HG03469 (cell line): ENCODE measurements at regions not wholly inside any gene's neighbourhood (a gene's known extent, or its start where the extent isn't known, plus 50 kb on each side); places are given as distances from the start of the nearest gene placed in this dataset.
"Not testable (repeated sequence)": the region's sequence is repeated elsewhere in the genome, so short reads cannot be mapped to it uniquely, and the experiment has no call there.

Experiments used
- ATAC-seq: cut with Tn5 transposase; IDR thresholded peaks from one replicate; pipeline ENCODE4 v1.9.1; 2021; ENCODE audit warnings: mild to moderate bottlenecking, moderate library complexity, moderate number of reproducible peaks; ENCODE audit not compliant: unreplicated experiment

DNA sequence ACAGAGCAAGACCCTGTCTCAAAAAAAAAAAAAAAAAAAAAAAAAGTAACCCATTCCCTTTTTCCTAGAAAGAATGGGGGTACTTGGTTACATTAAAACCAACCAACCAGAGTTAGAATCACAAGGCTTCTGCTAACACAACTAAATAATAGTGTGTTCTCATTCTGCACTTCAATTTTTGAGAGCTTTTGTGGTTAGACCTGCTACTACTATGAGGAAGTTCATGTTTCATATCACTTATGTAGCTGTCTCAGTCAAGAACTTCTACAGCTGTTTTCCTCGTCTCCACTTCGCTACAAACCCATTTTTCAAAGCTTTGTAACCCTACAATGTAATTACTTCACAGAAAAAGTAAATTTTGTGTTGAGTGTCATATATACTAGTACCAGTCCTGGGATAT lies 58.3 kb downstream of the PDHA2 start:
- no peak for ATAC-seq

DNA sequence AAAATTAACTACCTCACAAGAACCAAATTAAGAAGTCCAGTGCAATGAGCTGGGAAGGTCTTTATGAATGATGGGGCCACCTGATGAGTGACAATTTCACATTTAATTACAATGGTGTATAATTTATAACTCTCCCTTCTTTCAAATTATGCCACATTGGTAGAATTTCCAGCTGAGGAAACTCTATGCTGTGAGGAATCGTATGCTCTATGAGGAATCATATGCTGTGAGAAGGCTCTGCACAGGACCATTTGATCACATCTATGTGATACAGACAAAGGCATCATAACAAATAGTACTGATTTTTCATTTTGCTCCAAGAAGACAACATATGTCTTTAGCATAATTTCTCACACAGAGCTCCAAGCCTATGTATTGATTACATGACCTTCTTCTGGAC lies 69.3 kb downstream of the PDHA2 start:
- no peak for ATAC-seq

DNA sequence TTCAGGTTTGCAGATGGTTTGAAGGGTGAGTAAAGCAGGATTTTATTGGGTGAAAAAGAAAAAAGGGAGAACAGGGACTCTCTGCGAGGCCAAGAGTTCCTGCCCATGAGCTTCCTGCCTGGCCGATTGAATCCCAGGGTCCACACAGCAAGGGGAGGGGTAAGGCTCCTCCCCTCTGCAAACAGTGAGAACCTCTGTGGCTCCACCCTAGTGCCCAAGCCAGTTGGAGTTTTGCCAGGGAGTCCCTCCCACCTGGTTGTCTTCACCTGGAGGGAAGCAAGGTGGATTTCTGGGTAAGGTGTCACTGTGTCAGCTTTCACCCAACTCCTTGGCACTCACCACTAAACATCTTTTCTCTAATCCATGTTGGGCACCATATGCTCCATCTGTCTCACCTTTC lies 70.9 kb downstream of the PDHA2 start:
- no peak for ATAC-seq

DNA sequence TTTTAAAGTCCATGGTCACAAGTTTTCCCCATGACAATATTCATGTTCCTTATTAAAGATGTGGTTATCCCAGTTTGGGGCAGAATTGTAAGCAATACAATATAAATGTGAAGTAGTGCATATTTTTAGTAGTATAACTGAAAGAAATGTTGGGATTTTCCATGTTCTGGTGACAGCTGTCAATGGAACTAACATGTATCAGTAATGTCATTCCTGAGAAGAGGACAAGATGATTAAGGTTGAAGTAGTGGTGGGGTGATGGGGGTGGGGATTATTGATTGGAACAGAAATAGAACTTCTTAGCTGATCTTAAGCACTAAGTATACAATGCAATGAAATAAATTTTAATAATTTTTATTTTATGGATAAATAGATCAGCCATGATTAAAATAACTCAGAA lies 81.6 kb downstream of the PDHA2 start:
- no peak for ATAC-seq

DNA sequence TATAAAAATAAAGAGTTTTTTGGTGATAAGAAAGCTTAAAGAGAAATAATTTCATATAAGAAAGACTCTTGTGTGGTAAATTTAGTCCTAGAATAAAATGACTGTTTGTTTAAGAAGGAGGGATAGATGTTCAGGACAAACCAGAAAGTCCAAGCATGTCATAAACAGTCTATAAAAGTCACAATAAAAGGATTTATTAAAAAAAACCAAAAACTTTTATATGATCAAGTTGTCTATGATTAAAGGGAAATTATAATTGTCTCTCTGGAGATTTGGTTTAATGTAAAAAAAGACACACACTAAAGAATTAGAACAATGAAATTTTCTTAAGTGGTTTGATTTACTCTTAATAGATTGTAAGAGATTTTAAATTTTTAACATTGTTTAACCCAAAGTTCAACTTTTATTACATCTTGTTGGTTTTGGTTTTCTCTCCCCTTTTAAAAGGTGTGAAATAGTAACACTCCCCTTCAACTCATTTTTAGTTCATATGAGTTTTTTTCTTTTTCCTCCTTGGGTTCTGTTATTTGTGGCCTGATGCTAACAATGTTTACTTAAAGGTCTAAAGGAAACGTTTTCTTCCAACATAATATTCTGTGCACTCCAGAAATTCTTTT lies 89.7 kb downstream of the PDHA2 start:
- ATAC-seq: no peak

DNA sequence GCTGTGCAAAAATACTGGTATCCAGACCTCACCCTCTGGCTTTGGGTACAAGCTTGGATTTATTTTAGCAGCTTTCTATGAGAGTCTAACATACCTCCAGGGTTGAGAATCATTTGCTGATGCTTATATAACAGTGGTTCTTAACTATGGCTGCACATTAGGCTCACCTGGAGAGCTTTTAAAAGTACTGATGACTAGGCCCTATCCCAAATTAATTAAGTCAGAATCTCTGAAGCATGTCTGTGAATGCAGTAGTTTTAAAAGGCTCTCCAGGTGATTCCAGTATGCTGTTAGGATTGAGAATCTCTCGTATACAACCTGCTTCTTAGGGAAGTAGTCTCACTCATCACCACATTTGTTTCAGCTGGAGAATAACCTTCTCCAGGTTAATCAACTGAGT lies 99.2 kb downstream of the PDHA2 start:
- no peak for ATAC-seq

DNA sequence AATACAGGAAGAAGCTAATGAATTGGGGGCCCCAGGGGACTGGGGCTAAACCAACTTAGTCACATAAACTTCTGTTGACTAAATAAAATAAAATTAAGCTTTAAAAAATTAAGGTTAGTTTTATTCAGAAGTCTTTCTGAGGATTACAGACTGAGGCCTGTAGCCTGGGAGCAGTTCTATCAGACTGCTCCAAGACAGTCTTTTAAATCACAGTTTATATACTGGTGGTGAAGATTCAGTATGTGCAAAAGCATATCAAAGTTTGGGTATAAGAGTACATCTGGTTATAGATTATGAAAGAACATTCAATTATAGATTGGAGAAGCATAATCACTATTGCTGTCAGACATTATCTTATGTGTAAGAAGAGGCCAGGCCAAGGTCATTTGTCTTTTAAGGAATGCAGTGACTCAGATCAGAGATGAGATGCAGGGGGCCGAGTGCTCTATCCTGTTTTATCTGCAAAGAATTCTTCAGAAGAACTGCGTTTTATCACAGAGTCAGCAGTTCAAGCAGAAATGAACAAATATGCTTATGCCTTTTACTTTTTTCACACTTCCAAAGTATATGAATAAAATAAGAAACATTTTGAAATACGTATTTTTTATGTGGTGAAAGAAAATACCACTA lies 109.4 kb downstream of the PDHA2 start:
- no peak for ATAC-seq

DNA sequence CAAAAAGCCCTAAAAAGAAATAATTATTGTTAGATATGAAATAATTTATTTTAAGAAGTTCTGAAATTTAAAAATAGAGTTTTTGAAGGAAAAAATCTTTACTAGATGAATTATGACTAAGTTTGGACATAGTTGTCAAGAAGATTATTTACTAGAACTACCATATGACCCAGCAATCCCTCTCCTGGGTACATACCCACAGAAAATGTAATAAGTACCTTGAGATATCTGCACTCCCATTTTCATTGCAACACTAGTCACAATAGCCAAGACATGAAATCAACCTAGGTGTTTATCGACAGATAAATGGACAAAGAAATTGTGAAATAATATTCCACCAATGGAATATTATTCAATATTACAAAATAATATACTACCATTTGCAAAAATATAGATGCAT lies 109.9 kb downstream of the PDHA2 start:
- ATAC-seq: no peak

DNA sequence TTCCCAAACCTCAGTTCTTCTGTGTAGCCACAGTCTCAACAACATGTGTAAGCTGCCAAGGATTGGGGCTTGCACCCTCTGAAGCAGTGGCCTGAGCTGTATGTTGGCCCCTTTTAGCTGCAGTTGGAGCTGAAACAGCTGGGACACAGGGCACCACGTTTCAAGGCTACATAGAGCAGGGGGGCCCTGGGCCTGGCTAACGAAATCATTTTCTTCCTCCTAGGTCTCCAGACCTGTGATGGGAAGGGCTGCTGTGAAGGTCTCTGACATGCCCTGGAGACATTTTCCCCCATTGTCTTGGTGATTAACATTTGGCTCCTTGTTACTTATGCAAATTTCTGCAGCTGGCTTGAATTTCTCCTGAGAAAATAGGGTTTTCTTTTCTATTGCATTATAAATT lies 112.6 kb downstream of the PDHA2 start:
- ATAC-seq: not testable (repeated sequence)

DNA sequence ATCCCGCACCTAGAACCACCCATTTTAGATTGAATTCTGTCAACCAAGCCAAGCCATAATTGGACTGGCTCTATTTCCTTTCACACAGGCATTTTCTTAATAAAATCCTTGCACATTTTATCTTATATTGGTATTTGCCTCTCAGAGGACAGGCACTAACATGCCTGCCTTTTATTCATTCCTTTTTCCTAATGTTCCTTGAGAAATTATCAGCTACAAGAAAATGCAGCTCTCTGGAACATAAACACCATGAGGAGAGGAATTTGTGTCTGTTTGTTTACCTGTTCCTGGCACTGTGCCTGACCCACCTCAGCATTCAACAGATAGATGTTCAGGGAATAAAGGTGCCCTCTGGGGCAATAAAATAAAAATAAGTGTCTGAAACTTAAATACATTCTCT lies 116.2 kb downstream of the PDHA2 start:
- ATAC-seq: no peak

DNA sequence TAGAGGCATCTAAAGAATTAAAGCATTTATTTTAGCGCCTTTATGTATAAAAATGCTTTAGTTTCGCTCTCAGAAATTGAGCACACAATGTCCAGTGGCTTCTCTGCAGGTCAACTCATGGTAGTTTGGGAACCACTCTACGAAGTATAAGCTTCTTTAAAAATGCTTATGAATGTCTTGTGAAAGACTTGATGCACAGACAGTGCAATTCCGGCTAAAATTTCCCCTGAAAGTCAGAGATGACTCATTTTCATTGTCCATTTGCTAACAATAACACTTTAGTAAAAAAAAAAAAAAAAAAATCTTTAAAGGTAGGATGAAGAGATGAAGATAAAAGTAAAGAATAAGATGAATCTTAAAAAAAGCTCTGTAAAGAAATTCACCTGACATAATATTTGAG lies 117.2 kb downstream of the PDHA2 start:
- ATAC-seq: no peak

DNA sequence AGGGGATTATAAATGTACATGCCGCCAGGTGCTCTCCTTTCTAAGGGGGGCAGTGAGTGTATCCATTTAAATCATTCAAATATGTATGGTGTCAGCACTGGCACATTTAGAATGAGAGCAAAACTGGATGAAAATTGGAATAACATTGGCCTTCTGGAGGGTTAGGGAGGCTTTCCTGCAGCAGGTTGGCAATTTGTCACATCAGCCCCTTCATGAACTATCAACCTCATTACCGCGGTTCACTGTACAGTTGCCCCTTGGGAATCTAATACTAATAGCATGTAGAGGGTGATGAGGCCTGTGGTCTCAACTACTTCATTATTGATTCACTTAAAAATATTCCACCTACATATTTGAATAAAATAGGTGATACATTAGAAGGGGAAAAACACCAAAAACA lies 117.9 kb downstream of the PDHA2 start:
- ATAC-seq: no peak

DNA sequence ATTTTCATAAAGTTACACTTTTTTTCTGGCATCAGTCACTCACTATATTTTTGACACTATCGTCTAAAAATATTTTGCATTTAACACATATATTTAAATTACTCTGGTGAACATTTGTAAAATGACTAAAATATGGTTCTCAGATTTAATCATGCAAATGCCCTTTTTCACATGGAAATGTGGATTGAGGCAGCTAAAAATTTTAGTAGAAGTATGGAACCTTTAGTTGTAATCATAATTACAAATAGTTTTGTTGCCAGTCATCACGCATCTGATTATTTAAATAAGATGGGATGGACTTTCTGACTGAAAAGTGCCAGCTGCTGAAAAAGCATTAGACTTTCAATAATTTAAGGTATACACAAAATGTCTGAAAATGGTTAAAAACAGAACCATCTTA lies 119.3 kb downstream of the PDHA2 start:
- ATAC-seq: no peak

DNA sequence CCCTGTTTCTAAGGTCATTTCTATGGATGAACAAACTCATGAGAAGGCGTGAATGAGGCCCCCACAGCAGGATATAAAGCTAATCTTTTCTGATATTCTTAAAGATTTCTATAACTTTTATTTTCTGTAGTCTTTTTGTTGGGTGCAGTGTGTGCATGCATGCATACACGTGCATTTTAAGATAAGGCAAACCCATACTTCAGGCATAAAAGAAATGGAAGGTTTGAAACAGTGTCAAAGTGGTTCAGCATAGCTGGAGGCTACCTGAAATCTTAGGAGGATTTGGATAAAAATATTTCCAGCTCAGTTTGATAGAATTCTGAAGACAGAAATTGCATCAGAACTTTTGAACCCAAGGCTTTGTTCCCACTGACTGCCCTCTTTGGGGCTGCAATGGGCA lies 119.7 kb downstream of the PDHA2 start:
- no peak for ATAC-seq

DNA sequence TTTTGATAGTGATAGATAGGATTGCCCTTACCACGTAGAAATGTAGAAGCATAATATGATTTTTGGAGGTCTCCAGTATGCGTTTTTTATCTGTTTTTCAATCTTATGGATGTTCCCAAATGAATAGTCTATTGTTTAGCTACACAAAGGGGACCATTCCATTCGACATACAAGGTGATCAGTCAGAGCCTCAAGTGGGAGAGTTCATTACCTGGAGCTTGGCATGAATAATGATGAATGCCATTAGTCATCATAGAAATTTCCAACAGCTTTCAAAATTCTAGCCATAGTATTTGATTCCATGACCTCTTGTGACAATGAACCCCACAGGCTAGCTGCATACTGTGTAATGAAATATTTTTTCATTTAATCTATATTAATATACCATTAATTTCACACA lies 123.6 kb downstream of the PDHA2 start:
- no peak for ATAC-seq

DNA sequence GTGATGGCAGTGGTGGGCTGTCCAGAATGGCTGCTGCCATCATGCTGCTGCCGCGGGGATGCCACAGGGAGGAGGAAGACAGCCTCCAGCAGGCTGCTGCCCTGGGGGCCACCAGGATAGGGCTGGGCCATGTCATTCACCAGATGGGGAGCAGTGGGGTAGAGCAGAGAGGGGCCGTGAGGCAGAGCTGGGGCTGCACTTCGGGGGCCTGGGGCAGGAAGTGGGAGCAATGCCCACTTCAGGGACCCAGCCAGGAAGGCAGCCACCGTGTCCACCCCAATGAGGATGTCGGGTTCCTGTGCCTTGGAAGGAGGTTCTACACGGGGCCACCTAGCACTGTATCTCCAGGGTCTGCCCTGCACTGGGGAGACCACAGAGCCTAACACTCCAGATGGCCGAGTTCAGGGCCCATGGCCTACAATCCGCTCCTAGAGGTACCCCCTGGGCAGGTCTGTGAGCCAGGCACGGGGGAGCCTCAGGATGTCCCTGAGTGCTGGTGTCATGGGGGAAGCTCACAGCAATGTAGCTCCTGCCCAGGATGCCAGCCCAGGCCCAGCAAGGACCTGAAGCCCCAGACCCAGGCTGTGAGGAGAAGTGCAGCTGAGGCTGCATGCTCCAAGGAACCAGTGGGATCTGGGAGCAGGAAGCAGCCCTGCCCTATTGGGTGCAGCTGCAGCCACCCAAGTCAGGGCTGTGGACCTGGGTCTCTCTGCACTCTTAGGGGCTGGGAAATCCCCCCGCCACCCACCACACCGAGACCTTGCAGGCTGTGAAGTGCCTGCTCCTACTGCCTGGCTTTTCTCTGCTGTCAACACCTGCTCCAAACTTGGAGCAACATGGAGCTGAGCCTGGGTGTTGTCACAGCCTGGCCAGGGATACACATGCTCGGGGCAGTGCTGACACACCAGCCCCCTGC lies 140.3 kb downstream of the PDHA2 start:
- ATAC-seq: no peak

DNA sequence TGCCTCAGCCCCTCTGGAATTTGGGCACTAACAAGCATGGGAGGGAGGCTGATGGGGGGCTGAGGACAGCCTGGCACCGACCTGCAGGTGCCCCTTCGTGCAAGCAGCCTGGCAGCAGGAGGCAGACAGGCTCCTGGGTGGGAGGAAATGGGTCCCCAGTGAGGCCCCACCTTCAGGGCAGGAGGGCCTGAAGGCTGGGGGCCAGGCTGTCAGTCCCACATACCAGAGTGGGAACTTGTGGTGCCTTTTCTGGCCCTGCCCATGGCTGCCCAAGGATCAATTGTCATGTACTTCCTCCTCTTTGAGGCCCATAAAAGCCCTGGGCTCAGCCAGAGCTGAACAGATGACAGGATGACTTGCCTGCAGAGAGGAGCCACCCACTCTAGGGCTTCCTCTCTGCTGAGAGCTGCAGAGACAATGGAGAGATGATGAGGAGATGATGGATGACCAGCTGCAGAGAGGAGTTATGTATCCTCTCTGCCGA lies 141.0 kb downstream of the PDHA2 start:
- ATAC-seq: no peak

DNA sequence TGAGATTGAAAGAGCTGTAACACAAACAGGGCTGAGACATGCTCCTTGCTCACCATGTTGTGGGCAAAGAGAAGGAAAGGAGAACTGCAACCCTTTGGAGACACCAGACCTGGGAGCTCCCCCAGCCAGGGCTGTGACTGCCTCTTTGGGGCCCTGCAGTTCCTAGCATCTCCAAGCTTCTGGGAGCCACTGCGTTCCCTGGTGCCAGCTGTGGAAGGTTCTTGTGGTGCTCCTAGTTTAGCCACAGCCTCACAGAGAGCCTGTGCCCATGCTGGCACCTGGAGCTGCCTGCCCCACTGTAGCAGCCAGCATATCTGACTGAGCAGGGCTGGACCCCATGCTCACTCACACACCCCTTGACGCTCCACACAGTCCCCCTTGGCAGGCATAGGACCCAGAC lies 141.7 kb downstream of the PDHA2 start:
- no peak for ATAC-seq

DNA sequence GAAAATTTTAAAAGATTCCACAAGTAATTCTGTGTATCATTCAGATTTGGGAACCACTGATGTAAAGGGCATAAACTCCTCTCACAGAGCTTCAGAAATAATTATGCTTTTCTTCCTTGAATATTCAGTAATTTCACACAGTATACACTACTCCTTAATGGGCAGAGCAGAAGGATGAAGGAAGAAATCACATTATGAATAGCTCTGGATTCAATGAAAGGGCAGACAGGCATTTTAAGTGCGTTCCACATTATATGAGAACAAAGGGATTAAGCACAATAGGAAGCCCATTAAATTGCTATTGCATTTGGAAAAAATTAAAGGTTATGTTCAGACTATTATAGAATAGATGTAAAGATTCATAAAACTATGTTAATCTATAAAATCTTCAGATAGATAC lies 142.6 kb downstream of the PDHA2 start:
- ATAC-seq: no peak

DNA sequence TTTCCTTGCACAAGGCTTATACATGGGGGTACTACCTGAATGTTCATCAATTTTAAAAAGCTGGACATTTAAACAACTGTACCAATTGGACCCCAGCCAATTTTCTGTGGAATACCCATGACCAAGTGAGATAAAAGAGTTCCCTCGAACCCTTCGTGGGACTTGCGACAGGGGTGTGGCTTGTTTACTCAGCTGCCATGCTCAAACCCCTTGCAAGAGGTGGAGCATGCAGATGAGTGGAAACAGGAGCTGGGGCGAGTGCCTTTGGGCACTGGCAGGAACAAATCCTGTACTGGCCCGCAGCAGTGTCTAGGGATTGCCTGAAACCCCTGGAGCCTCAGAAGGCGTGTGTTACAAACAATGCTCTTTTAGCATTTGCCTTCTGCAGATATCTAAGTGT lies 144.2 kb downstream of the PDHA2 start:
- ATAC-seq: no peak

DNA sequence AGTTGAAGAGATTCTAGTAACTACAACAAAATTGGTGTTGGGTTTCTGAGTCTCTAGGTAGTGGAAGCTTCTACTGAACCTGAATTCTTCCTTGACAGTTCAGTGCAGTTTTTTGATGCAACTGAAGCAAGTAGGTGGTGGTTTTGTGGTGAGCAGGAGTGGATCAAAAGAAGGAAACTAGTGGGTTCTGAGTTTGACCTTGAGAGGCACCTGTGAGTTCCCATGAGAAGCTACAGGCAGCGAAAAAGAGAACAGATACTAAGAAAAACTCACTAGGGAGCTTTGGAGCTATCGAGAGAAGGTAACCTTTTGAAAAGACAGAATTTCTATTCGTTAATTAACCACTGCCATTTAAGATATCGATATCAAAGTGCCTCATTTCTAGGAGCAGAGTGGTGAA lies 145.2 kb downstream of the PDHA2 start:
- no peak for ATAC-seq
